Sigmoid colon (tissue), 3 donors: ENCODE measurements at regions not wholly inside any gene's neighbourhood (a gene's known extent, or its start where the extent isn't known, plus 50 kb on each side); places are given as distances from the start of the nearest gene placed in this dataset.

ENCODE experiments used
- CTCF ChIP-seq, 4 experiments: fragments of 450-650 bp in 3 of 4; fragments of 200-600 bp in 1 of 4; IDR thresholded peaks; one replicate each; pipeline ENCODE4 v1.5.1; 2016 to 2019; ENCODE audit warnings: antibody characterized with exemption in 4 of 4, mild to moderate bottlenecking in 3 of 4, moderate library complexity in 2 of 4
- POLR2A ChIP-seq, 2 donors: fragments of 450-650 bp; IDR thresholded peaks; one replicate each; pipeline ENCODE4 v1.6.1; 2016; ENCODE audit warnings: antibody characterized with exemption in 2 of 2, mild to moderate bottlenecking in 2 of 2, moderate library complexity in 2 of 2

- no peak for TF ChIP-seq CTCF (IDR thresholded peaks at IDR 0.05)
- TF ChIP-seq POLR2A (IDR thresholded peaks at IDR 0.05) = no peak
These were observed 193.0 kb downstream of the URB2 start for GRCh38 chr1:229819091-229819490.
